ENCODE measurements at regions not wholly inside any gene's neighbourhood (a gene's known extent, or its start where the extent isn't known, plus 50 kb on each side); places are given as distances from the start of the nearest gene placed in this dataset.

GRCh38 chr3:194756460-194756779 lies 70.7 kb downstream of the FAM43A start:
- TF ChIP-seq CTCF (IDR thresholded peaks at IDR 0.05) (no peak), POLR2A (IDR thresholded peaks at IDR 0.05) (no peak)

Data from testis (tissue), 2 donors.